Right atrium auricular region (tissue), 2 donors: ENCODE measurements at regions not wholly inside any gene's neighbourhood (a gene's known extent, or its start where the extent isn't known, plus 50 kb on each side); places are given as distances from the start of the nearest gene placed in this dataset.
"Not testable (repeated sequence)": the region's sequence is repeated elsewhere in the genome, so short reads cannot be mapped to it uniquely, and the experiment has no call there.

ENCODE experiments used
- DNase-seq: peaks from one replicate; pipeline ENCODE4 v3.0.0-alpha.2; 2019; ENCODE audit warnings: low spot score
- H3K27ac ChIP-seq, 2 donors: fragments of 200-600 bp; sonication (generic); 1 replicate in 1 of 2; 2 replicates in 1 of 2; pipeline ENCODE4 v1.5.1; 2016 to 2019
- H3K27me3 ChIP-seq, 2 donors: fragments of 200-600 bp; sonication (generic); one replicate each; pipeline versions ENCODE4 v1.5.1 to v1.6.0; 2017 to 2019
- H3K36me3 ChIP-seq: fragments of 200-600 bp; sonication (generic); one replicate; pipeline ENCODE4 v1.5.1; 2016
- H3K4me1 ChIP-seq, 2 donors: fragments of 200-600 bp; sonication (generic); one replicate each; pipeline versions ENCODE4 v1.5.1 to v1.6.0; 2017 to 2019
- H3K4me3 ChIP-seq, 2 donors: fragments of 200-600 bp; sonication (generic); 1 replicate in 1 of 2; 2 replicates in 1 of 2; pipeline ENCODE4 v1.5.1; 2017 to 2019; ENCODE audit warnings: mild to moderate bottlenecking in 1 of 2, moderate library complexity in 1 of 2
- H3K9me3 ChIP-seq, 2 donors: fragments of 200-600 bp; sonication (generic); one replicate each; pipeline ENCODE4 v1.5.1; 2019
- TF ChIP-seq, protein P1 (sequence below), 2 donors: fragments of 200-600 bp; sonication (generic); IDR thresholded peaks; one replicate each; pipeline ENCODE4 v1.5.1; 2019; ENCODE audit warnings: antibody characterized with exemption in 2 of 2

DNA sequence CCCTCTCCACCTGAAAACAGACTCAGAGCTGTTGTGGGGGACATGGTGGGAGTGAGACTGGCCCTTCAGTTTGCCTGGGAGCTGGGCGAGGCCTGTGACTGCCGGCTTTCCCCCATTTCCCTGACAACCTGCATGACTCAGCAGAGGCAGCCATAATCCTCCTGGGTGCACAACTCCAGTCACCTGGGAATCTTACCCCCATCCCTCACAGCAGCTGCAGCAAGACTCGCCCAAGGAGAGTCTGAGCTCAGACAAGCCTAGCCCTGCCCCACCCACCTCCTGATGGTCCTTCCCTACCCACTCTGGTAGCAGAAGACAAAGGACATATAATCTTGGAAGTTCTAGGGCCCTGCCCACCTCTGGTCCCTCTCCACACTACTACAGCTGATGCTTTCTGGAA is 207.3 kb upstream of the ARID2 start:
- Histone ChIP-seq H3K36me3 (no peaks in the 10 kb centered on the region), H3K27ac (no peak overlapping the region), H3K4me1 (no peaks in the 10 kb centered on the region), H3K4me3 (no peak overlapping the region), H3K9me3 (no peaks in the 10 kb centered on the region), H3K27me3 (no peaks in the 10 kb centered on the region)
- DNase-seq: no peak
- TF ChIP-seq, protein P1, sequence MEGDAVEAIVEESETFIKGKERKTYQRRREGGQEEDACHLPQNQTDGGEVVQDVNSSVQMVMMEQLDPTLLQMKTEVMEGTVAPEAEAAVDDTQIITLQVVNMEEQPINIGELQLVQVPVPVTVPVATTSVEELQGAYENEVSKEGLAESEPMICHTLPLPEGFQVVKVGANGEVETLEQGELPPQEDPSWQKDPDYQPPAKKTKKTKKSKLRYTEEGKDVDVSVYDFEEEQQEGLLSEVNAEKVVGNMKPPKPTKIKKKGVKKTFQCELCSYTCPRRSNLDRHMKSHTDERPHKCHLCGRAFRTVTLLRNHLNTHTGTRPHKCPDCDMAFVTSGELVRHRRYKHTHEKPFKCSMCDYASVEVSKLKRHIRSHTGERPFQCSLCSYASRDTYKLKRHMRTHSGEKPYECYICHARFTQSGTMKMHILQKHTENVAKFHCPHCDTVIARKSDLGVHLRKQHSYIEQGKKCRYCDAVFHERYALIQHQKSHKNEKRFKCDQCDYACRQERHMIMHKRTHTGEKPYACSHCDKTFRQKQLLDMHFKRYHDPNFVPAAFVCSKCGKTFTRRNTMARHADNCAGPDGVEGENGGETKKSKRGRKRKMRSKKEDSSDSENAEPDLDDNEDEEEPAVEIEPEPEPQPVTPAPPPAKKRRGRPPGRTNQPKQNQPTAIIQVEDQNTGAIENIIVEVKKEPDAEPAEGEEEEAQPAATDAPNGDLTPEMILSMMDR (IDR thresholded peaks at IDR 0.05): no peak

DNA sequence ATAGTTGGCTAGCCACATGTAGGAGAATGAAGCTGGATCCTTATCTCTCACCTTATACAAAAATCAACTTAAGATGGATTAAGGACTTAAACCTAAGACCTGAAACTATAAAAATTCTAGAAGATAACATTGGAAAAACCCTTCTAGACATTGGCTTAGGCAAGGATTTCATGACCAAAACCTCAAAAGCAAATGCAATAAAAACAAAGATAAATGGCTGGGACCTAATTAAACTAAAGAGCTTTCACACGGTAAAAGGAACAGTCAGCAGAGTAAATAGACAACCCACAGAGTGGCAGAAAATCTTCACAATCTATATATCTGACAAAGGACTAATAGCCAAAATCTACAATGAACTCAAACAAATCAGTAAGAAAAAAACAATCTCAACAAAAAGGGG is 202.7 kb upstream of the ARID2 start:
- not testable (repeated sequence) for H3K27ac ChIP-seq, H3K27me3 ChIP-seq, H3K36me3 ChIP-seq, DNase-seq, H3K4me3 ChIP-seq, H3K4me1 ChIP-seq
- H3K9me3 ChIP-seq: peaks cover 0 to 16% of the 10 kb centered on the region in 2 donors

DNA sequence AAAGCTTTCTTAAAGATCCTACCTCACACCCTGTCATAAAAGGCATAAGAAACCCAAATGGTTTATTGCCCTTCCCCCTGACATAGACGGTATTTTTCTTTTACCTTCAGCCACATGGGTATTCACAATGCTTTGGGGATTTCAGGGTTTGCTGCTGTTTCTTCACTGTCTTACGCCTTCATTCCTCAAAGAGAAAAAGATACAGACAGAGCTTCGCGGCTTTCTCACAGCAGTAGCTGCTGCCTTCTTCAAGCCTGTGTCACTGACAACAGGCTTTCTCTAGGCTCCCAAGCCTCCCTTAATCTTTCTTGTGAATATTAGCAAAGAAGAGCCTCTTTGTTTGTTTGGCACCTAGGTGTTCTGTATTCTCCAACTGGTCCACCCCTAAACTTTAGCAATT is 197.4 kb upstream of the ARID2 start:
- Histone ChIP-seq H3K27me3 (no peaks in the 10 kb centered on the region), H3K9me3 (peaks cover 0 to 16% of the 10 kb centered on the region in 2 donors), H3K36me3 (no peaks in the 10 kb centered on the region)

DNA sequence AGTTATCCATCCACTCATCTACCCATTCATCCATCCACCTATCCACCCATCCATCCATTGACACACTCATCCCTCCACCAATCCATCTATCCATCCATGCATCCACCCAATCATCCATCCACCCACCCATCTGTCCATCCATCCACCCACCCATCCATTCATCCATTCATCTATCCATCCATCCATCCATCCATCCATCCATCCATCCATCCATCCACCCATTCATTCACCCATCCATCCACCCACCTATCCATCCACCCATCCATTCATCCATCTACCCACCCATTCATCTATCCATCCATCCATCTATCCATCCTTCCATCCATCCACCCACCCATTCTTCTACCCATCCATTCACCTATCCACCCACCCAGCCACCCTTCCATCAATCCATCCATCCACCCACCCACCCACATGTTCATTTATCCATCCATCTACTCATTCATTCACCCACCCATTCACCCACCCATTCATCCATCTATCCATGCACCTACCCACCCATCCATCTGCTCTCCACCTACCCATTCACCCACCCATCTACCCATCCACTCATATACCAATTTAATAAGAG is 193.8 kb upstream of the ARID2 start:
- H3K4me1 ChIP-seq: no peaks in the 10 kb centered on the region
- no peak overlapping the region for H3K4me3 ChIP-seq
- TF ChIP-seq, protein P1 (IDR thresholded peaks at IDR 0.05): no peak
- no peaks in the 10 kb centered on the region for H3K27me3 ChIP-seq
- H3K9me3 ChIP-seq: no peaks in the 10 kb centered on the region
- H3K36me3 ChIP-seq: no peaks in the 10 kb centered on the region
- DNase-seq: no peak
- no peak overlapping the region for H3K27ac ChIP-seq

More for the DNA sequence above, 197.4 kb upstream of the ARID2 start:
- TF ChIP-seq, protein P1 (IDR thresholded peaks at IDR 0.05): no peak
- Histone ChIP-seq H3K4me1 (no peaks in the 10 kb centered on the region), H3K4me3 (no peak overlapping the region), H3K27ac (no peak overlapping the region)
- DNase-seq: no peak

DNA sequence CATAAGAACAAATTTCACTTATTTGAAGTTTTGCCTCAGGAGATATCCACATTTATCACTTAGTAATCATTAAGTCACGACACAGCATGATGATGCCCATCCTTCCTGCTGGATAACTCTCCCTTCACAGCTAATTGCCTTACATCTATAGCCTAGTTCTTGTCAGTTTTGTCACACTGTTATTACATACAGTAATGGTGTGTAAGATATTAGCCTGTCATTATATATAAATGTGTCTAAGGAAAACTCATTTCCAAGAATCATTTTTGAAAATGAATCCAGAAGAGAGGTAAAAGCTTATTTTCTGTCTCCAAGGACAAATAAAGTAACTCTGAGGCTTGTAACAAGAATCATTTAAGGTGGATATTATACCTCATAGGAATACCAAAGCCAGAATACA is 193.2 kb upstream of the ARID2 start:
- H3K27me3 ChIP-seq: no peaks in the 10 kb centered on the region
- H3K27ac ChIP-seq: no peak overlapping the region
- no peaks in the 10 kb centered on the region for H3K36me3 ChIP-seq
- H3K4me1 ChIP-seq: no peaks in the 10 kb centered on the region
- H3K4me3 ChIP-seq: no peak overlapping the region
- no peaks in the 10 kb centered on the region for H3K9me3 ChIP-seq
- DNase-seq: no peak
- TF ChIP-seq, protein P1 (IDR thresholded peaks at IDR 0.05): no peak

DNA sequence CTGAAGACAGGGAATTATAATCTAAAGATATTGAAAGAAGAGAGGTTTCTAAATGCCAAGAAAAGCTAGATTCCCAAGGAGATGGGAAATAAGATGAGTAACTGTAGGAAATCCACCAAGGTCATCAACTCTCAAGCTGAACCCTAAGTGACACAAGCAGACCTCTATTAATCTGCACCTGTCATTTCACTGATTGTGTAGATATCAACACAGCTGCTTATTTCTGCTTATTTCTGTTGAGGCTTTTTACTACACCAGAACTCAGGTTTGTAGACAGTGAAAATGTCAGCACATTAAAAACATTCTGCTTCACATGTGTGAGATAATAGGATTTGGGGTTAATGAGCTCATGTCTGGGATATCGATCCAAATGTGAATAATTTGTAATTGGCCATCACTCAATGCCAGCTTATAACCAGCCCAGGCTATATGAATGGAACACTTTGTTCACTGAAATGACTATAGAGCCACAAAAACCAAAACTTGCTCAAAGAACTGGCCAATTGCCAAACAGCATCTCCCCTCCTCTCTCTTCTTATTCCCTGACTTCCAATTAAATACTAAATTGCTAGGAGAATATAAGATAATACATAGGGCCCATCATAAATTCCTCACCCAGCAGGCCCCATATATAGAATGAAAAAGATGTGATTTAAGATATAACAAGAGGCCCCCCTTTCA is 188.7 kb upstream of the ARID2 start:
- DNase-seq: no peak
- no peaks in the 10 kb centered on the region for H3K9me3 ChIP-seq
- no peaks in the 10 kb centered on the region for H3K27me3 ChIP-seq
- no peak overlapping the region for H3K4me3 ChIP-seq
- no peaks in the 10 kb centered on the region for H3K4me1 ChIP-seq
- no peaks in the 10 kb centered on the region for H3K36me3 ChIP-seq
- H3K27ac ChIP-seq: no peak overlapping the region
- TF ChIP-seq, protein P1 (IDR thresholded peaks at IDR 0.05): no peak
